Keratinocyte (primary cell): ENCODE measurements at regions not wholly inside any gene's neighbourhood (a gene's known extent, or its start where the extent isn't known, plus 50 kb on each side); places are given as distances from the start of the nearest gene placed in this dataset.

Experiments used
- CTCF ChIP-seq, 3 experiments: IDR thresholded peaks in 1 of 3; conservative IDR thresholded peaks in 1 of 3; optimal IDR thresholded peaks in 1 of 3; 2 replicates in 2 of 3; 3 replicates in 1 of 3; pipeline versions ENCODE3 to v1.5.1; 2011; ENCODE audit warnings: low read length in 3 of 3, mild to moderate bottlenecking in 3 of 3, moderate library complexity in 2 of 3, control low read depth in 1 of 3, inconsistent platforms in 1 of 3; ENCODE audit not compliant: insufficient read depth in 2 of 3; ENCODE audit errors: extremely low read depth in 1 of 3
- EZH2 ChIP-seq: IDR thresholded peaks from one replicate; pipeline ENCODE4 v1.6.1; 2012; ENCODE audit warnings: inconsistent platforms, mild to moderate bottlenecking, low read length, moderate library complexity

- TF ChIP-seq CTCF (optimal IDR thresholded peaks at IDR 0.05 in 1 of 3, IDR thresholded peaks at IDR 0.05 in 1 of 3, conservative IDR thresholded peaks at IDR 0.05 in 1 of 3; ENCODE audit: extremely low read depth in 1 of 3, insufficient read depth in 2 of 3, low read length in 3 of 3): no peak
- no peak for TF ChIP-seq EZH2
These were observed 112.7 kb downstream of the NFKBIZ start for GRCh38 chr3:101962055-101962454.
